ENCODE measurements at regions not wholly inside any gene's neighbourhood (a gene's known extent, or its start where the extent isn't known, plus 50 kb on each side); places are given as distances from the start of the nearest gene placed in this dataset.

GRCh38 chr14:83816761-83817160 lies 1713.2 kb upstream of the FLRT2 start:
- no peak for DNase-seq (ENCODE audit: low read depth in 2 of 2)

DNA sequence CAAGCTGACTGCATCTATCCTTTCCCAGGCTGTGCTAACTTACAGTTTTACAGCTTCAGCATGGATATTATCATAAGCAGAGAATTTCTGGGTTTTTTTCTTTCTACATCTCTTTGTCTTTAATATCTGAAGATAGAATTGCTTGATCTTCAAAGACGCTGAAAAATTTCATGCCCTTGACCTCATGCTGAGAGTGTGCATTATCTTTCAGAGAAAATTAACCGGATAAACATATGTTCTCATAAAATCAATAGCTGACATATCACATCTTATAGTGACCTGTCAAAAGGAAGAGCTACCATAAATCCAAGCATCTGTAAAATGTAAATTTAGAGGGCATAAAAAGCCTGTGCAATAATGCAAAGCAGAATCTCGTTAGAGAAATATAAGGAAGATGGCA lies 1704.1 kb upstream of the FLRT2 start:
- no peak for DNase-seq (ENCODE audit: low read depth in 2 of 2)

DNA sequence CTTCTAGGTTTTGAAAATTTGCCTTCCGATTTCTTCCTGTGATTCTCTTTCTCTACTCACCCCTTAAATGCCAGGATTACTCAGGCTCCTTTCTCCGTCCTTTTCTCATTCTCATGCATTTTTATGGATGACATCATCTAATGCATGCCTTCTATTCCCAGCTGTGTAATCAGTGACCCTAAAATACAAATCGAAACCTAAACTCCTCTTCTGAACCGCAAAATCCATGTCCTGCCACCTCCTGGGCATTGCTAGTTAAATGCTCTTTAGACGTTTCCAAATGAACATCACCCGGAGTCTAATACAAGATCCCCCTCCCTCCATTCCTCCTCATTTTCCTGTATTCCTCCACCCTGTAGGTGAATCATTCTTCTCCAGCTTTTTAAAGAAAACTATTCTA lies 1703.1 kb upstream of the FLRT2 start:
- no peak for DNase-seq (ENCODE audit: low read depth in 2 of 2)

DNA sequence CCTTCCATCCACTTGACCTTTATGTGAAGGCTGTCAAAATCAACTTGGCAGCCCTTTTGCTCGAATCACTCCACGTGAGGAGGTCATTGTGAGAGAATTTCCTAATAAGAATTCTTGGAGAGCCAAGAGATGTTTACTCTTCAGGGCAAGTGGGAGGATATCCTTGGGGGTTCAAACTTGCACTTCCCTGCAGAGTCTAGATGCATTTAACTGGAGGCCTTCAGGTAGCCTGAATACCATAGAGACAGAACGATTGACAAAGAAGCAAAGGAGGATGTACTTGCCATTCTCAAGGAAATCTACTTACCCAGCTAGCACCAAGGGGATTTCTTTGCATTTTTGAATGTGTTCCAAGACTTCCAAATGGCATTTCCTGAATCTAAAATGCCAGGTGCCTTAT lies 1702.6 kb upstream of the FLRT2 start:
- DNase-seq (ENCODE audit: low read depth in 2 of 2), result no peak

GRCh38 chr14:83828406-83828805 lies 1701.5 kb upstream of the FLRT2 start:
- DNase-seq (ENCODE audit: low read depth in 2 of 2), result no peak

- no peak for DNase-seq (ENCODE audit: low read depth in 2 of 2)
Observed at GRCh38 chr14:83830316-83830715, 1699.6 kb upstream of the FLRT2 start.

- DNase-seq (ENCODE audit: low read depth in 2 of 2), result no peak
Observed at GRCh38 chr14:83838226-83838625, 1691.7 kb upstream of the FLRT2 start.

GRCh38 chr14:83842547-83842946 lies 1687.4 kb upstream of the FLRT2 start:
- DNase-seq (ENCODE audit: low read depth in 2 of 2), result no peak

DNA sequence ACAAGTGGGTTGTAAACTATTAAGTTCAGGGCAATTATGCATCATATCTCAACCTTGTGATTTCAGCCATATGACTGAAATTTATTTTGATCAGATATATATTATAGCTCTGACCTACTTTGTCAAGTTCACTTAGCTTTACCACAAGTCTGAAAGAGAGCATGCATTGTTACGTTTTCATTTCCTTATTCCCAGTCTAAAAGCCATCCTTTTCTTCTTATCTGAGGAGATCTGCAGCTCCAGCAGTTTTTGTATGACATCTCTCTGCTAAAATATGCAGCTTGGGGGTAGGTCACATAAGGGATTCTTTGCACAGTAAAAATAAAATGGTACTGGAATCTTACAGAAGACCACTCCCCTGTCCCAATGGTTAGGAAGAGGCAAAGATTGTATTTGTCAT lies 1682.8 kb upstream of the FLRT2 start:
- DNase-seq (ENCODE audit: low read depth in 2 of 2), result no peak

DNA sequence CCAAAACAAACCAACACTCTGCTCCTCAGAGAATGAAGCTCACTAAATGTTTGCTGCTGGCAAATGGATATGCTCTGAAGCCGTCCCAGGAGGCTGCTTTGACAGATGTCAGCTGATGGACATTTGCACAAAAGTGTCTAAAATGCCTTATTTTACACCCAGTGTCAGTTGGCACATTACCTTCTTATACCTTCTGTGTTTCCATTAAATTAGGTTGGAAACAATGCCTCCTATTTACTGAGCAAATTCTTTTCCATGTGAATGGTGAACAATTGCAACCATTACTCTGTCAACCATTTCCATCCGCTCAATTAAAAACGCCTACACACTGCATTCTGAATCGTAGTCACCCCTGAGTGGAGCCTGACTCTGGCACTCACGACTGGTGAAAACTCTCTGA lies 1679.9 kb upstream of the FLRT2 start:
- DNase-seq (ENCODE audit: low read depth in 2 of 2), result no peak

DNA sequence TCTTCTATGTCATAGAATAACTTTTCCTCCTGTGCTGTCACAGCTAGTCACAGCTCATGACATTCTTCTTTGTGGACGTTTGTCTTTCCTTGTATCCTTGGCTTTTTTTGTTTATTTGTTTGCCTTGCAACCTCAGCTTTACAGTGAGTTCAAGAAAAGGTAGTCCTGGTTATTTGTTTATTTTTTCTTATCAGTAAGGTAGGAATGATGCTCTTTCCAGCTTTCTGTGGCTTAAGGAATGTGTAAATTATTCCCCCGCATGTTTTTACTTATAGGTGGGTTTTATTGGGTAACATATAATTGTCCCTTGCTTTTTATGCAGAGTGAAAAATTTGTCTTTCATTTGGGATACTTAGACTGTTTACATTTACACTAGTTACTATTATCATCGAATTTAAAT lies 1673.6 kb upstream of the FLRT2 start:
- no peak for DNase-seq (ENCODE audit: low read depth in 2 of 2)

- no peak for DNase-seq (ENCODE audit: low read depth in 2 of 2)
Observed at GRCh38 chr14:83860631-83861155, 1669.3 kb upstream of the FLRT2 start.

GRCh38 chr14:83863042-83863774 lies 1666.7 kb upstream of the FLRT2 start:
- no peak for DNase-seq (ENCODE audit: low read depth in 2 of 2)

DNA sequence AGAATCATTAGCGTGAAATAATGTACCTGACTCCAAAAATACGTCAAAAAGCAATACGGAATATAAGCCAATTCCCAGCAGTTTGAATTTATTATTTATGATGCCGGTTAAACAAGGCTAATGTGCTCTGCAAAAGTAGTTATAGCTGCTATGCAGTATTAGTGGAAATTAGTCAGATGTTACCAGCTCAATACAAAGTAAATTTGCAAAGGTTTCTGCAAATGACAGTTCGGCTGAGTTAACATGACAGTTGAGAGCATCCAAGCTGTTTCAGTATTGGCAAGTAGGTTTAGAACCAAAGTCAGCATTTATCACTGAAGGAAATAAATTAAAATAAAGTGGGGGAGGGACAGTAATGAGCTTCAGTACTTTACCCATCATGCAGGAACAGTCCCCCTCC lies 1665.8 kb upstream of the FLRT2 start:
- no peak for DNase-seq (ENCODE audit: low read depth in 2 of 2)

DNA sequence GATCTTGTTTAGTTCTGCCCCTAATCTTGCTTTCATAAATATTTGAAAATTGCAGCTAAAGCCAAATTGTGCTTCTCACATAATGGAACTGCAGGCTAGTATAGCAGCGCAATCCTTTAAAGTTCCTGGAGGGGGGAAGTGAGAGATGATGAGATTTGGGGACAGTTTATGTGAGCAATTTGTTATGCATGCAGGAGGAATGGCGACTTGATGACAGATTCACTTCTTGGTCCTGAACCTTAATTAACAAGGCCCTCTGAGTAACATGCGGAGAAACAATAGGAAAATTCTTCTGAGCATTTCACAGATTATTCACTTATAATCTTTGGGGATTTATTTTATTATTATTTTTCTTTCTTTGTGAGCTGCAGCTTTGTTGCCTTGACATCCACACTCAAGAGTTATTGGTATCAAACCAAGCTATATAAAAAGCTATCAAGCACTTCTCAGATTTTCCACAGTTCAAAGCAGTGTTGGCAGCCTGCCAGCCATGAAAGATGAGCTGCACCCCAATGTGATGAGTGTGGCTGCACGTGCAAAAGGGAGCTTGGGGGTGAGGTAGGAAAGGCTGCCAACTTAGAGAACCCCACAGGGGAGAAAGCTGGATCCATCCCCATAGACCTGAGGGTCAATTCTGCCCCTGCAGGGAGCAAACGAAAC lies 1662.2 kb upstream of the FLRT2 start:
- DNase-seq (ENCODE audit: low read depth in 2 of 2), result no peak

GRCh38 chr14:83870546-83871270 lies 1659.2 kb upstream of the FLRT2 start:
- DNase-seq (ENCODE audit: low read depth in 2 of 2), result no peak

- no peak for DNase-seq (ENCODE audit: low read depth in 2 of 2)
Observed at GRCh38 chr14:83873669-83874068, 1656.3 kb upstream of the FLRT2 start.

GRCh38 chr14:83874662-83875061 lies 1655.3 kb upstream of the FLRT2 start:
- no peak for DNase-seq (ENCODE audit: low read depth in 2 of 2)

DNA sequence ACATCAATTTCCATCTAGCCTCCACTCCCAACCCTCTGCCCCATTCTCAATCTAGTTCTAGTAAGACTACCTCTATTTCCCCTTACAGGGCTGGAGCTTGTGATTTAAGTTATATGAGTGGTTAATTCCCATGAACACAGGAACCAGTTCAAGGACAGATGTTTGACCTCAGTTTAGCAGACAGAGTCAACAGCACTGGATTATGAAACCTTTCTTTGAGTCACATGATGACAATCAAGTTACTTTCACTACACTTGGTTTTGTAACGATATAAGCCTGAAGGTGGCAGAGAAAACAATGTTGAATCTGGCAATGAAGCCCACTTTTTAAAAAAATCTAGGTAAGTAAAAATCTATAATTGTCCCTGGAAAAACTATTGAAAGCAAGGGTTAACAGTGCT lies 1646.2 kb upstream of the FLRT2 start:
- DNase-seq (ENCODE audit: low read depth in 2 of 2), result no peak

- DNase-seq (ENCODE audit: low read depth in 2 of 2), result no peak
Observed at GRCh38 chr14:83885837-83886293, 1644.1 kb upstream of the FLRT2 start.

- DNase-seq (ENCODE audit: low read depth in 2 of 2), result no peak
Observed at GRCh38 chr14:83887866-83888265, 1642.1 kb upstream of the FLRT2 start.

DNA sequence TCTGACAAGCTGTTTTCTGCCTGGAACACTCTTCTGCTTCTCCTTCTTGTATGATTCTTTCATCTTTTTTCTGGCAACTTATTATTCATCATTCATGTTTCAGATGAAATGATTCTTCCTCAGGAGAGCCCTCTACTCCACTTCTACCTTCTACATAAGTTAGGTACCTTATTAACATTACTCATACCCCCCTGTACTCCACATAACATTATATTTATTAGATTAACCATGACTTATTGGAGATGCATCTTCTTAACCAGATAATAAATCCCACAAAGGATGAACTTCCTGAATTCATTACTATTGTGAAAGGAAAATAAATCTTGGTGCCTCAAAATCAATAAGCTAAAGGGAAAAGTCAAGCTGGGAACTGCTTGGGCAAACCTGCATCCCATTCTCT lies 1636.5 kb upstream of the FLRT2 start:
- DNase-seq (ENCODE audit: low read depth in 2 of 2), result no peak

DNA sequence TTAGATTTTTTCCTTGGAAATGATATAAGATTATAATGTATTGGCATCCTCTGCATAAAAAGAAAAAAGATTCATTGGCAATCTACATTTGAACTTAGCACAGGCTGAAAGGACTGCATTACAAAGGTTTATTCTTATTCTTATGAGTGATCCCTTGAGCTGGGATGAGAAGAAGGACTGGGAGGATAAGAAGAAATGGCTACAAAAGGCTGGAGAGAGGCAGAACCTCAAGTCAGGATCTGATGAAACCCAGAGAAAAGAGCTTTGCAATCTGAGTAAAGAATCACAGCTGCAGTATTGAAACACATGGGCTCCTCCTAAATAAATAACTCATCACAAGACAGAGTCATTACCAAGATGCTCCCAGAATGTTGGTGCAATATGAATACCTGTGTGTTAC lies 1635.4 kb upstream of the FLRT2 start:
- DNase-seq (ENCODE audit: low read depth in 2 of 2), result no peak

Measured in stimulated activated CD4-positive, alpha-beta T cell treated with anti-CD3 and anti-CD28 coated beads, Interleukin-12 subunit alpha, Interleukin-12 subunit beta, amount 100 ng/mL, for 24 hours (primary cell).